ENCODE measurements at regions not wholly inside any gene's neighbourhood (a gene's known extent, or its start where the extent isn't known, plus 50 kb on each side); places are given as distances from the start of the nearest gene placed in this dataset.

DNA sequence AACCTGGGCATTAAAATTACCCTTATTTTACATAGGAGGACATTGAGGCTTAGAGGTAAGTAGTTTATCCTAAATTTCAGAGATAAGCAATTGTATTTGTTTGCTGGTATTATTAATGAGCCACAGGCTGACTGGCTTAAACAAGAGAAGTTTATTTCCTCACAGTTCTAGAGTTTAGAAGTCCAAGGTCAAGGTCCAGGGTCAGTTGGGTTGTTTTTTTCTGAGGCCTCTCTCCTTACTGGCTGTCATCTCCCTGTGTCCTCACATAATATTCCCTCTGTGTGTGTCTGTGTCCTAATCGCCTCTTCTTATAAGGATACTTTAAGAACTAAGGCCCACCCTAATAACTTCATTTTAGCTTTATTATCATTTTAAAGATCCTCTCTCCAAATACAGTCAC lies 294.9 kb upstream of the ATP5MC3 start:
- Histone ChIP-seq H3K9me3 (ENCODE audit: low read length) (no peaks in the 10 kb centered on the region), H3K4me3 (ENCODE audit: low read depth in 1 of 2, low read length in 2 of 2) (no peak overlapping the region), H3K27ac (ENCODE audit: low read depth, low read length) (no peak overlapping the region), H3K27me3 (ENCODE audit: control insufficient read depth in 1 of 2, insufficient read depth in 2 of 2, low read length in 2 of 2) (no peaks in the 10 kb centered on the region), H3K36me3 (ENCODE audit: insufficient read depth, low read length) (no peaks in the 10 kb centered on the region), H3K9ac (ENCODE audit: low read length) (no peak overlapping the region), H3K4me1 (ENCODE audit: insufficient read depth, low read length) (no peaks in the 10 kb centered on the region)

DNA sequence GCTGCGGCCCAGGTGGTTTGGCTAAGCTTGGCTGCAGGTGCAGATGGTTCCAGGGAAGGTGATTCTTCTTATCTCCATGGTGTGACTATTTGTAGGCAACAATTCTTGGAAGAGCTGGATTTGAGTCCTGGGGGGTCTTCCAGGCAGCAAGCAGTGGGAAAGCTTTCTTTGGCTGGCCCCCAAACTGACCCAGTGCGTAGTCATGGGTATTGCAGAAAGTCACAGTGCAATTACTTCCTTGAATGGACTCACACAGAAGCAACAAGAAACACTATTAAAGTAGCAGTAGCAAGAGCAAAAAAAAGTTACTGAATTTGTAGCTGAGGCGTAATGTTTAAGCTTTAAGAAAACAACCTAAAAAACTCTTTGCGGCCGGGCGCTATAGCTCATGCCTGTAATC lies 293.6 kb upstream of the ATP5MC3 start:
- no peak overlapping the region for H3K9ac ChIP-seq (ENCODE audit: low read length)
- H3K36me3 ChIP-seq (ENCODE audit: insufficient read depth, low read length), result no peaks in the 10 kb centered on the region
- no peaks in the 10 kb centered on the region for H3K9me3 ChIP-seq (ENCODE audit: low read length)
- H3K4me1 ChIP-seq (ENCODE audit: insufficient read depth, low read length), result no peaks in the 10 kb centered on the region
- no peak overlapping the region for H3K4me3 ChIP-seq (ENCODE audit: low read depth in 1 of 2, low read length in 2 of 2)
- no peak overlapping the region for H3K27ac ChIP-seq (ENCODE audit: low read depth, low read length)
- H3K27me3 ChIP-seq (ENCODE audit: control insufficient read depth in 1 of 2, insufficient read depth in 2 of 2, low read length in 2 of 2), result no peaks in the 10 kb centered on the region

DNA sequence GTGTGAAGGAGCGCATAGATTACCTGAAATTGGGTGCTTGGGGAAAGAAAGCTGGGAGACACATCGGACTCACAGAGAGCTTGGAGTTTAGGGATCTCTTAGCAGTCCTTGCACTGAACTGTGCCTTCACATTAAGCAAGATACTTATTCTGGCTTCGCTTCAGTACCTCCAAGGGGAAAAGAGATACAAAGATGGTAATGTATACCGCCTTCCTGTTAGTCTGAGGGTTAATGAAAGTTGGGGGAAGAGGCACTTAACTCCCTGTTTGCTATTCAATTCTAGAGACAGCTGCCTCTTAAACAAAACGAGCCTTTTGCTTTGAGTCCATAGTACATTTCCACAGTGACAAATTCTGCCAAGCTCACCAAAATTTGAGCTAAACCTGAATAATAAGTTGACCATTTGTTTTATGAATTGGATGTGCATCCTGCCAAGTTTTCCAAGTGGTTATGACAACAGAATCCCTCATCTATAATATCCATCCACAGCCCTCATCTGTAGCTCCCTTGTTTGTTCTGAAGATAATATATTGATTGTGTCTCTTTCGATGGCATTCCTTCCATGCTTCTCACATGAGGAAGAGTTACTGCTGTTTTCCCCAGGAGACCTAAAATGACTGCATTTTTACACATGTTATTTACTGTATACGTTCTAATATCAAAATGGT lies 287.1 kb upstream of the ATP5MC3 start:
- Histone ChIP-seq H3K27me3 (ENCODE audit: control insufficient read depth in 1 of 2, insufficient read depth in 2 of 2, low read length in 2 of 2) (no peaks in the 10 kb centered on the region), H3K9ac (ENCODE audit: low read length) (no peak overlapping the region), H3K27ac (ENCODE audit: low read depth, low read length) (no peak overlapping the region), H3K4me1 (ENCODE audit: insufficient read depth, low read length) (no peaks in the 10 kb centered on the region), H3K9me3 (ENCODE audit: low read length) (no peaks in the 10 kb centered on the region), H3K4me3 (ENCODE audit: low read depth in 1 of 2, low read length in 2 of 2) (no peak overlapping the region), H3K36me3 (ENCODE audit: insufficient read depth, low read length) (no peaks in the 10 kb centered on the region)

DNA sequence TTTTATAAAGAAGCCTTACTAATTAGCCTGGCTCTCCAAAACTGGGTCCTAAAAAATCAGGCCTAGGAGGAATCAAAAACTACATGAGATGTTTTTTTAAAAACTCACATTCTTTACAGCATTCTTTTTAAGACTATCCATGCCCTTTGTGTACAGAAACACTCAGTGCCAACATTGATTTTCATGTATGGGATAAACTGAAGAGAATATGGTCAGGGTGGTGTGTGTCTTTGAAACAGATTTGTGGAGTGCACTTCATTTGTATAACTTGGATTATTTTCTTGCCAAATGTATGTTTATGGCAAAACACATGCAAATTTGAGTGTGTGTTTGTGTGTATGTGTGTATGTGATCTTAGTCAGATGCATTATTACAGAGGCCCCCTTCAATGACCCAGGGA lies 283.6 kb upstream of the ATP5MC3 start:
- H3K36me3 ChIP-seq (ENCODE audit: insufficient read depth, low read length), result no peaks in the 10 kb centered on the region

DNA sequence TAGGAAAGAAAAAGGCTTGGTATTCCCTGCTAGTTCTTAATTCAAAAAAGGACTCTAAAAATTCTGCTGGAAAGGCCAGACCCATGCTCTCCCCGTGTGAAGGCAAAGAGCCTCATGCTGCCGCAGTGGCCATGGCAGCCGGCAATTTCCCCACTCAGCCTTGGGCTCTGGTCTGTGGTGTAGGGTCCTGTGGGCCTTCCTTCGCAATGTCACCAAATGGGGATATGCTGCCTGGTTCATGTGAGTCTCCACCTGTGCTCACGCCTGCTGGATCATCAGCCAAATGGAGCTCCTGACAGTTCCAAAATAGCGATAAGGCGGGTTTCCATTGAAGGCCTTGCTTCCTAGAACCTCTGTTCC lies 282.8 kb upstream of the ATP5MC3 start:
- Histone ChIP-seq H3K9ac (ENCODE audit: low read length) (no peak overlapping the region), H3K27me3 (ENCODE audit: control insufficient read depth in 1 of 2, insufficient read depth in 2 of 2, low read length in 2 of 2) (no peaks in the 10 kb centered on the region), H3K36me3 (ENCODE audit: insufficient read depth, low read length) (no peaks in the 10 kb centered on the region), H3K4me1 (ENCODE audit: insufficient read depth, low read length) (no peaks in the 10 kb centered on the region), H3K9me3 (ENCODE audit: low read length) (no peaks in the 10 kb centered on the region), H3K27ac (ENCODE audit: low read depth, low read length) (no peak overlapping the region), H3K4me3 (ENCODE audit: low read depth in 1 of 2, low read length in 2 of 2) (no peak overlapping the region)

More for the DNA sequence above, 283.6 kb upstream of the ATP5MC3 start:
- no peak overlapping the region for H3K9ac ChIP-seq (ENCODE audit: low read length)
- no peak overlapping the region for H3K27ac ChIP-seq (ENCODE audit: low read depth, low read length)
- H3K9me3 ChIP-seq (ENCODE audit: low read length), result no peaks in the 10 kb centered on the region
- H3K27me3 ChIP-seq (ENCODE audit: control insufficient read depth in 1 of 2, insufficient read depth in 2 of 2, low read length in 2 of 2), result no peaks in the 10 kb centered on the region
- H3K4me3 ChIP-seq (ENCODE audit: low read depth in 1 of 2, low read length in 2 of 2), result no peak overlapping the region
- no peaks in the 10 kb centered on the region for H3K4me1 ChIP-seq (ENCODE audit: insufficient read depth, low read length)

DNA sequence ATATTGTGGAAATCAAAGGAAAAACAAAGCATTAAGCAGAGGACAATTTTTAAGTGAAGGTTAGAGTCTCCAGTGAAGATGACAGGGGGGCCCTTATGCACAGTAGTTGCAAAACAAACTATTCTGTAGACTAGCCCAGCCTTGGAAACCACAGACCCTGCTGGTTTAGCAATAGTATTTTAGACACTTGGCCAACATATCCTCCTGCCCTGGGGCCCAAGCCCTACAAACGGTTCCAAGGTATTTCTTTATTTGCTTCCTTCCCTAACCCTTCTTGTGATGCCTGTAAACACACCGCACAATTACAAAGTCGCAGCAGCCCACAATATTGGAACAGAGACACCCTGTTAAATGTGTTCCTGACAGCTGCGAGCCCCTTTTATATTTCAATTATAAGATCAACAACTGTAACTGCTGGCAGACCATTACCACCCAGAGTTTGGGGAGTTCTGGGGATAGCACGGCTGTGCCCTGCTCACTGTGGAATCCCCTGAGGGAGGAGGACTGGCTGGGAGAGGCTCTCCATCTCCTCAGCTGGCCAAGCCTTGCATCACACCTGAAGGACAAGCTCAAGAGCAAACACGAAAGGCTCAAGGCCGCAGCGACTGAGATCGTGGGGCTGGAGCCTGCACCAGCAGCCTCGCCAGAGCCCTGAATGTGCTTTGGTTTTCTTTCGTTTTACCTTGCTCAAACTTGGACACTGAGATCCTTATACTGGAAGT lies 282.2 kb upstream of the ATP5MC3 start:
- Histone ChIP-seq H3K4me1 (ENCODE audit: insufficient read depth, low read length) (no peaks in the 10 kb centered on the region), H3K4me3 (ENCODE audit: low read depth in 1 of 2, low read length in 2 of 2) (no peak overlapping the region), H3K9ac (ENCODE audit: low read length) (no peak overlapping the region), H3K9me3 (ENCODE audit: low read length) (no peaks in the 10 kb centered on the region), H3K36me3 (ENCODE audit: insufficient read depth, low read length) (no peaks in the 10 kb centered on the region), H3K27ac (ENCODE audit: low read depth, low read length) (no peak overlapping the region), H3K27me3 (ENCODE audit: control insufficient read depth in 1 of 2, insufficient read depth in 2 of 2, low read length in 2 of 2) (no peaks in the 10 kb centered on the region)

DNA sequence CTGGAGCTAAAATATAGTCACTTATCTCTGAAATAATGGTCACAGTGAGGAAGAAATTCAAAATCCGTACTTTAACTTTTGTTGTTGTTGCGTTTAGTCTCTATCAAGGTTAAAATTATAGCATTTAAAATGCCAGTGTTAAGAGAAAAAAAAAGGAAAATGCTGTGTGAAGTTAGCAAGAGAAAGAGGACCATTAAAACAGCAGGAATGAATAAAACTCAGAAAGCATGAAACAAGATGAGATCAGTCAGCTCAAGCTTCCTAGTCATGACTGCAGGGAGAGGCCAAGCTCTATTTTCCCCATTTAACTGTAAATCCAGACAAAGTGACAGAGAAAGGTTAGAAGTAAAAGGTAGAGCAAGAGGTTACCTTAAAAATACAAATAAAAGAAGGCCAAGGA lies 281.7 kb upstream of the ATP5MC3 start:
- no peak overlapping the region for H3K27ac ChIP-seq (ENCODE audit: low read depth, low read length)
- no peaks in the 10 kb centered on the region for H3K27me3 ChIP-seq (ENCODE audit: control insufficient read depth in 1 of 2, insufficient read depth in 2 of 2, low read length in 2 of 2)
- H3K36me3 ChIP-seq (ENCODE audit: insufficient read depth, low read length), result no peaks in the 10 kb centered on the region
- no peak overlapping the region for H3K9ac ChIP-seq (ENCODE audit: low read length)
- no peak overlapping the region for H3K4me3 ChIP-seq (ENCODE audit: low read depth in 1 of 2, low read length in 2 of 2)
- no peaks in the 10 kb centered on the region for H3K9me3 ChIP-seq (ENCODE audit: low read length)
- no peaks in the 10 kb centered on the region for H3K4me1 ChIP-seq (ENCODE audit: insufficient read depth, low read length)

DNA sequence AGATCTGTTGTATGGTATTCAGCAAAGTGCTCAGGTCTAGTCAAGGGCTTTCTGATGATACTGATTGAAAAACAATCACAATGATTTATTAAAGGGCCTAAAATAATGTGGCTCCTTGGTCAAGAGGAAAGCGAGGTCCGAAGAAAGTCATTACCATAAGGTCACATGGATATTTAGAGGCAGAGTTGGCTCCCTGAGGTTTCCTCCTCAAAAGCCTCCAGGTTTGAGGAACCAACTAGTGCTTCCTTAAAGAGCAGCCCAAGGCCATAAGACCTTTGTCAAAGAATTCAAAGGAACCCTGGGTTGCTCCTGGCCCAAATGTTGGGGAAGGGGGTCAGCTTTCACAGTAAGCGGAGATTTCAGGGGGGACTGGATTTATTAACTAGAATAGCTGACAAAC lies 280.7 kb upstream of the ATP5MC3 start:
- no peaks in the 10 kb centered on the region for H3K4me1 ChIP-seq (ENCODE audit: insufficient read depth, low read length)
- no peaks in the 10 kb centered on the region for H3K36me3 ChIP-seq (ENCODE audit: insufficient read depth, low read length)
- no peak overlapping the region for H3K9ac ChIP-seq (ENCODE audit: low read length)
- no peaks in the 10 kb centered on the region for H3K9me3 ChIP-seq (ENCODE audit: low read length)
- no peaks in the 10 kb centered on the region for H3K27me3 ChIP-seq (ENCODE audit: control insufficient read depth in 1 of 2, insufficient read depth in 2 of 2, low read length in 2 of 2)
- H3K4me3 ChIP-seq (ENCODE audit: low read depth in 1 of 2, low read length in 2 of 2), result no peak overlapping the region
- no peak overlapping the region for H3K27ac ChIP-seq (ENCODE audit: low read depth, low read length)

DNA sequence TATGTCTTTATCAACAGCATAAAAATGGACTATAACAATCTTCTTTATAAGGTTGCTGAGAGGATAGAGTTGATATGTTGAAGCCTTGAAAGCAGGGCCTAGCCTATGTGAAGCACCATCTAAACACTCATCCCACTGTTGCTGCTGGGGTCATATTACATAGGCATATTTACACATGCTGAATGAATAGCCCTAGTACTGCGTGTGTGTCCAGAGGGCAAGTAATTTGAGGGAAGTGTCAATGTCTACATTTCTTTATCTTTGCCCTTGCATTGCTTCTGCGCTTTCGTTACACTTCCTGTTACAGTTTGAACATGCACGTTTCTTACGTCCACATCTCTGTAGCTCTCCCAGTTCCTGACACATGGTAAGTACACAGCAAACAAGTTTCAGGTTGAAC lies 280.3 kb upstream of the ATP5MC3 start:
- no peaks in the 10 kb centered on the region for H3K27me3 ChIP-seq (ENCODE audit: control insufficient read depth in 1 of 2, insufficient read depth in 2 of 2, low read length in 2 of 2)
- no peaks in the 10 kb centered on the region for H3K4me1 ChIP-seq (ENCODE audit: insufficient read depth, low read length)
- no peak overlapping the region for H3K4me3 ChIP-seq (ENCODE audit: low read depth in 1 of 2, low read length in 2 of 2)
- no peaks in the 10 kb centered on the region for H3K9me3 ChIP-seq (ENCODE audit: low read length)
- no peaks in the 10 kb centered on the region for H3K36me3 ChIP-seq (ENCODE audit: insufficient read depth, low read length)
- no peak overlapping the region for H3K27ac ChIP-seq (ENCODE audit: low read depth, low read length)
- H3K9ac ChIP-seq (ENCODE audit: low read length), result no peak overlapping the region

DNA sequence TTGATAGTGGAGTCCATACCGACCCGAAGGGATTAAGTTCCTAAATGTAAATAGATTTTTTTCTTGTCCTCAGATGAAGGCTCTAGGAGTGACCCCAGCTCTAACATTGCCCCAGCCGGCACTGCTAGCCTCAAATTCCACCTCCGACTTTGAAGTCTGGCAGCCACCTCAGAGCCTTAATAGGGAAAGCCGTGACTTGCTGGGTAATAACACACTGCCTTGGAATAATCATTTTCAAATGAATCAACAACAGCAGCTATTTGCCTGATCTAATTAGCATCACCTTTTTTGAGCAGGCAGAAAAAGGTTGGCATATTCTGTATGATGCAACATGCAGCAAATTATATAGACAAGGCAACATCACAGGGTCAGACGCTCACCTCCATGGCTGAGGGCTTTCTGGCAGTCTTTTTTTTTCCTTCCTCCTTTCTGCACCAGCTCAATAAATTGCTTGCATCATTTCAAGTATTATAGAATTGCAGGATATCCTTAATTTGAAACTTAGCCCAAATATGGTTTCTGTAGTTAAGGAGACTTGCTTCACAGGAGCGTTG lies 276.5 kb upstream of the ATP5MC3 start:
- H3K4me1 ChIP-seq (ENCODE audit: insufficient read depth, low read length), result no peaks in the 10 kb centered on the region
- no peaks in the 10 kb centered on the region for H3K27me3 ChIP-seq (ENCODE audit: control insufficient read depth in 1 of 2, insufficient read depth in 2 of 2, low read length in 2 of 2)
- H3K9ac ChIP-seq (ENCODE audit: low read length), result no peak overlapping the region
- H3K4me3 ChIP-seq (ENCODE audit: low read depth in 1 of 2, low read length in 2 of 2), result no peak overlapping the region
- H3K9me3 ChIP-seq (ENCODE audit: low read length), result no peaks in the 10 kb centered on the region
- H3K36me3 ChIP-seq (ENCODE audit: insufficient read depth, low read length), result no peaks in the 10 kb centered on the region
- H3K27ac ChIP-seq (ENCODE audit: low read depth, low read length), result no peak overlapping the region

DNA sequence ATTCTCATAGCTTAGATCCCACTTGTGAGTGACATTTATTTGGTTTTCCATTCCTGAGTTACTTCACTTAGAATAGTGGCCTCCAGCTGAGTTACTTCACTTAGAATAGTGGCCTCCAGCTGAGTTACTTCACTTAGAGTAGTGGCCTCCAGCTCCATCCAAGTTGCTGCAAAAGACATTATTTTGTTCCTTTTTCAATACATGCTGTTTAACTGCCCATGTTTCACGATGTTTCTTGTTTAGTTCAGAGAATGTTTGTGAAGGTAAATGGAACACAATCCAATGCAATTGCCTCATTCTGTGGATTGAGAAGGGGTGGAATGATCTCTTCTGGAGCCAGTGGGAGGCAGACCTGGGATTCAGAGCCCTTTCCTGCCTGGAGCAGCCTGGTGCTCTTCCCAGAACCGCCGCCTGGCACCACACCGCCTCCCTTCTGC lies 273.5 kb upstream of the ATP5MC3 start:
- no peaks in the 10 kb centered on the region for H3K27me3 ChIP-seq (ENCODE audit: control insufficient read depth in 1 of 2, insufficient read depth in 2 of 2, low read length in 2 of 2)
- no peaks in the 10 kb centered on the region for H3K9me3 ChIP-seq (ENCODE audit: low read length)
- H3K36me3 ChIP-seq (ENCODE audit: insufficient read depth, low read length), result no peaks in the 10 kb centered on the region
- H3K27ac ChIP-seq (ENCODE audit: low read depth, low read length), result no peak overlapping the region
- no peaks in the 10 kb centered on the region for H3K4me1 ChIP-seq (ENCODE audit: insufficient read depth, low read length)
- H3K4me3 ChIP-seq (ENCODE audit: low read depth in 1 of 2, low read length in 2 of 2), result no peak overlapping the region
- no peak overlapping the region for H3K9ac ChIP-seq (ENCODE audit: low read length)

Measured in muscle layer of colon (tissue), 2 donors.